Lower leg skin (tissue), 4 donors: ENCODE measurements at regions not wholly inside any gene's neighbourhood (a gene's known extent, or its start where the extent isn't known, plus 50 kb on each side); places are given as distances from the start of the nearest gene placed in this dataset.
A peak's percentile ranks its signal among the peaks of the same experiment; 100 is the strongest.

Experiments used
- DNase-seq, 2 donors: peaks; one replicate each; pipeline ENCODE4 v3.0.0-alpha.2; 2019; ENCODE audit warnings: low spot score in 2 of 2
- H3K4me3 ChIP-seq: fragments of 200-600 bp; sonication (generic); 2 replicates; pipeline ENCODE4 v1.5.1; 2017; ENCODE audit warnings: mild to moderate bottlenecking, low read depth; ENCODE audit not compliant: poor library complexity, severe bottlenecking
- CTCF ChIP-seq, 3 donors: fragments of 450-650 bp; IDR thresholded peaks; one replicate each; pipeline ENCODE4 v1.5.1; 2016; ENCODE audit warnings: antibody characterized with exemption in 3 of 3, mild to moderate bottlenecking in 3 of 3, moderate library complexity in 2 of 3
- POLR2A ChIP-seq, 2 donors: fragments of 450-650 bp; IDR thresholded peaks; one replicate each; pipeline ENCODE4 v1.6.1; 2016 to 2017; ENCODE audit warnings: antibody characterized with exemption in 2 of 2, mild to moderate bottlenecking in 1 of 2, moderate library complexity in 1 of 2
- WGBS, 2 donors: methylation state at CpG; one replicate each; pipeline ENCODE4 v1.1.5; 2018; 5-methylcytosine and 5-hydroxymethylcytosine counted together
- intact Hi-C: fragments of 100-400 bp; cut with DNase I; formaldehyde crosslinking; loops from one replicate; pipeline ENCODE4 v1.15.0; 2023; ENCODE audit warnings: low total_unique reads

- H3K4me3 ChIP-seq = no peak overlapping the region
- DNase-seq = no peak
- TF ChIP-seq CTCF (IDR thresholded peaks at IDR 0.05) (no peak), POLR2A (IDR thresholded peaks at IDR 0.05) (no peak)
- WGBS, 2 donors = 82 to 85% methylated on average over 14 of the region's 14 CpGs
- intact Hi-C loops = no loop called here
Observed at GRCh38 chr1:38686167-38686926, 173.2 kb downstream of the RRAGC start.

GRCh38 chr1:38685388-38685787 lies 174.2 kb downstream of the RRAGC start:
- intact Hi-C loops = no loop called here
- WGBS, 2 donors = 53 to 66% methylated on average over 6 of the region's 6 CpGs
- no peak for DNase-seq
- TF ChIP-seq CTCF (IDR thresholded peaks at IDR 0.05) = no peak
- TF ChIP-seq POLR2A (IDR thresholded peaks at IDR 0.05) = no peak
- no peak overlapping the region for H3K4me3 ChIP-seq

- 45 to 51% methylated on average over 5 of the region's 5 CpGs for WGBS, 2 donors
- no peak overlapping the region for H3K4me3 ChIP-seq
- DNase-seq = no peak
- intact Hi-C loops = no loop called here
- TF ChIP-seq CTCF (IDR thresholded peaks at IDR 0.05) (no peak), POLR2A (IDR thresholded peaks at IDR 0.05) (no peak)
Observed at GRCh38 chr1:38680801-38681510, 178.6 kb downstream of the RRAGC start.

GRCh38 chr1:38677756-38678155 lies 181.8 kb downstream of the RRAGC start:
- 81 to 93% methylated on average over 2 of the region's 2 CpGs for WGBS, 2 donors
- peak in 1 of 2 donors; percentile 54 for DNase-seq
- H3K4me3 ChIP-seq = no peak overlapping the region
- no peak for TF ChIP-seq CTCF (IDR thresholded peaks at IDR 0.05)
- TF ChIP-seq POLR2A (IDR thresholded peaks at IDR 0.05) = no peak
- intact Hi-C loops = no loop called here

GRCh38 chr1:38677311-38677710 lies 182.3 kb downstream of the RRAGC start:
- TF ChIP-seq CTCF (IDR thresholded peaks at IDR 0.05) (no peak), POLR2A (IDR thresholded peaks at IDR 0.05) (no peak)
- DNase-seq = no peak
- WGBS, 2 donors = 85 to 92% methylated on average over 6 of the region's 6 CpGs
- intact Hi-C loops = no loop called here
- H3K4me3 ChIP-seq = no peak overlapping the region
